ENCODE measurements at regions not wholly inside any gene's neighbourhood (a gene's known extent, or its start where the extent isn't known, plus 50 kb on each side); places are given as distances from the start of the nearest gene placed in this dataset.

- H3K36me3 ChIP-seq: no peaks in the 10 kb centered on the region
- H3K27ac ChIP-seq: no peak overlapping the region
- H3K9me3 ChIP-seq: peaks cover 10 to 14% of the 10 kb centered on the region in 2 donors
- no peaks in the 10 kb centered on the region for H3K4me1 ChIP-seq
- no peak for TF ChIP-seq POLR2AphosphoS5 (IDR thresholded peaks at IDR 0.05)
- TF ChIP-seq POLR2A (IDR thresholded peaks at IDR 0.05): no peak
- no peak for TF ChIP-seq CTCF (IDR thresholded peaks at IDR 0.05)
- no peak overlapping the region for H3K4me3 ChIP-seq
- intact Hi-C loops (cut with DNase I; ENCODE audit: low total_unique reads): no loop called here
- peaks cover 0 to 5% of the 10 kb centered on the region in 2 donors for H3K27me3 ChIP-seq
- peak in 1 of 2 donors; percentile 31 for DNase-seq (ENCODE audit: low spot score in 2 of 2)
Measured at GRCh38 chrX:1072637-1073377, 139.6 kb downstream of the CRLF2 start.

- DNase-seq (ENCODE audit: low spot score in 2 of 2): no peak
- H3K36me3 ChIP-seq: no peaks in the 10 kb centered on the region
- peaks cover 0 to 5% of the 10 kb centered on the region in 2 donors for H3K27me3 ChIP-seq
- no peaks in the 10 kb centered on the region for H3K4me1 ChIP-seq
- intact Hi-C loops (cut with DNase I; ENCODE audit: low total_unique reads): no loop called here
- H3K9me3 ChIP-seq: peaks cover 10 to 14% of the 10 kb centered on the region in 2 donors
- H3K4me3 ChIP-seq: no peak overlapping the region
- no peak for TF ChIP-seq POLR2A (IDR thresholded peaks at IDR 0.05)
- no peak for TF ChIP-seq CTCF (IDR thresholded peaks at IDR 0.05)
- TF ChIP-seq POLR2AphosphoS5 (IDR thresholded peaks at IDR 0.05): no peak
- no peak overlapping the region for H3K27ac ChIP-seq
Measured at GRCh38 chrX:1071351-1071750, 141.1 kb downstream of the CRLF2 start.

- Histone ChIP-seq H3K9me3 (peaks cover 22 to 24% of the 10 kb centered on the region in 2 donors), H3K4me3 (no peak overlapping the region), H3K27me3 (no peaks in the 10 kb centered on the region), H3K36me3 (no peaks in the 10 kb centered on the region), H3K27ac (no peak overlapping the region), H3K4me1 (no peaks in the 10 kb centered on the region)
- no peak for TF ChIP-seq CTCF (IDR thresholded peaks at IDR 0.05)
- no peak for TF ChIP-seq POLR2A (IDR thresholded peaks at IDR 0.05)
- no peak for TF ChIP-seq POLR2AphosphoS5 (IDR thresholded peaks at IDR 0.05)
- intact Hi-C loops (cut with DNase I; ENCODE audit: low total_unique reads): no loop called here
- peak in 1 of 2 donors; percentile 41 for DNase-seq (ENCODE audit: low spot score in 2 of 2)
Measured at GRCh38 chrX:1062351-1062750, 150.1 kb downstream of the CRLF2 start.

- intact Hi-C loops (cut with DNase I; ENCODE audit: low total_unique reads): no loop called here
- peak in 1 of 2 donors; percentile 5 for DNase-seq (ENCODE audit: low spot score in 2 of 2)
- no peak for TF ChIP-seq CTCF (IDR thresholded peaks at IDR 0.05)
- no peak for TF ChIP-seq POLR2AphosphoS5 (IDR thresholded peaks at IDR 0.05)
- no peak for TF ChIP-seq POLR2A (IDR thresholded peaks at IDR 0.05)
Measured at GRCh38 chrX:1060562-1060960, 151.9 kb downstream of the CRLF2 start.

More at GRCh38 chrX:1060562-1060960, 151.9 kb downstream of the CRLF2 start:
- Histone ChIP-seq H3K27me3 (no peaks in the 10 kb centered on the region), H3K4me1 (no peaks in the 10 kb centered on the region), H3K36me3 (no peaks in the 10 kb centered on the region), H3K4me3 (no peak overlapping the region), H3K9me3 (peaks cover 22 to 24% of the 10 kb centered on the region in 2 donors), H3K27ac (no peak overlapping the region)

Measured in breast epithelium (tissue), 4 donors.